NCI-H526 treated with DMSO at 0.1 percent for 48 hours (cell line): ENCODE measurements at regions not wholly inside any gene's neighbourhood (a gene's known extent, or its start where the extent isn't known, plus 50 kb on each side); places are given as distances from the start of the nearest gene placed in this dataset.

ENCODE experiments used
- DNase-seq: peaks from one replicate; lab custom pipeline; 2025; lab: John Stamatoyannopoulos, UW

- DNase-seq = peak; percentile 94
Observed at GRCh38 chr13:28545583-28546333, 50.8 kb upstream of the FLT1 start.
